Astrocyte (in vitro differentiated cells and primary cell): ENCODE measurements at regions not wholly inside any gene's neighbourhood (a gene's known extent, or its start where the extent isn't known, plus 50 kb on each side); places are given as distances from the start of the nearest gene placed in this dataset.

Experiments used
- CTCF ChIP-seq: IDR thresholded peaks from 2 replicates; pipeline ENCODE4 v1.5.1; 2011; ENCODE audit warnings: low read depth, mild to moderate bottlenecking, inconsistent platforms, low read length, moderate library complexity; ENCODE audit not compliant: insufficient read depth
- EZH2 ChIP-seq: IDR thresholded peaks from 2 replicates; pipeline ENCODE4 v1.6.1; 2012; ENCODE audit warnings: mild to moderate bottlenecking, low read length, inconsistent platforms; ENCODE audit not compliant: insufficient read depth

GRCh38 chr4:114087596-114088230 lies 108.3 kb upstream of the ARSJ start:
- TF ChIP-seq EZH2 (no peak), CTCF (no peak)
